Stimulated activated CD4-positive, alpha-beta T cell treated with anti-CD3 and anti-CD28 coated beads, TNF-alpha, amount 100 ng/mL, for 48 hours (primary cell): ENCODE measurements at regions not wholly inside any gene's neighbourhood (a gene's known extent, or its start where the extent isn't known, plus 50 kb on each side); places are given as distances from the start of the nearest gene placed in this dataset.
"Not testable (repeated sequence)": the region's sequence is repeated elsewhere in the genome, so short reads cannot be mapped to it uniquely, and the experiment has no call there.

Source experiments
- DNase-seq, 3 donors: peaks; one replicate each; pipeline ENCODE4 v3.0.0-alpha.2; 2020; ENCODE audit warnings: low read depth in 3 of 3

- DNase-seq = peak in 1 of 3 donors; percentile 6
Observed at GRCh38 chr14:35944847-35945246, 118.7 kb downstream of the BRMS1L start.

- DNase-seq = no peak
Observed at GRCh38 chr14:35940291-35940690, 114.2 kb downstream of the BRMS1L start.

- no peak for DNase-seq
Observed at GRCh38 chr14:35938770-35939169, 112.6 kb downstream of the BRMS1L start.

GRCh38 chr14:35934499-35934898 is 108.4 kb downstream of the BRMS1L start:
- no peak for DNase-seq

- peak in 2 of 3 donors; percentile 8 to 18 for DNase-seq
Observed at GRCh38 chr14:35932659-35933159, 106.6 kb downstream of the BRMS1L start.

- no peak for DNase-seq
Observed at GRCh38 chr14:35932136-35932535, 106.0 kb downstream of the BRMS1L start.

DNA sequence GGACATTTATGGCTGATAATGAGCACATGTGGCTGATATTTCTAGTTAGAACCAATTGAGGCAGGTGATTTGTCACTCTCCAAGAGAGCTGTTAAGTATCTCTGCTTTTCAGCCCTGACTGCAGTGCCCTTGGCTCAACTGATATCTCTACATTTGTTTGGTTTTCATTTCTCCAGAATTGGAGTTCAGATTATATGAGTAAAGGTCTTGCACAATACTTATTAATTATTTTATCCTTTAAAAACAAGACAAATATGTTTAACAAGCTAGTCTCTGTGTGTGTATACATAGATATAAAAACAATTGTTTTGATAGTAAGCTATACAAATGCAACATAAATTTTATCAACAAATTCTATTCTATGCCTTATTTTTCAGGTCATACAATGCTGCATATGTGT is 105.2 kb downstream of the BRMS1L start:
- no peak for DNase-seq

DNA sequence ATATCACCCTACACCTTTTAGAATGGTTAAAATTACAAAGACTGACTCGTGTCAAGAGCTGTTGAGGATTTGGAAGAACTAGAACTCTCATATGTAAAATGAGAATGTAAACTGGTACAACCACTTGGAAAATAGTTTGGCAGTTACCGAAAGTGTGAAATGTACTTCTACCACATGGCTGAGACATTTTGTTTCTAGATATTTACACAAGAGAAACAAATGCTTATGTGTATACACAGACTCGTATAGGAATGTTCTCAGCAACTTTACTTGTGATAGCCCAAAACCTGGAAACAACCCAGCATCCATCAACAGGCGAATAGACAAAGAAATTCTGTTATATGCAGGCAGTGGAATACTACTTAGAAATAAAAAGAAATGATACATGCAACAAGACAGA is 103.0 kb downstream of the BRMS1L start:
- DNase-seq = no peak

DNA sequence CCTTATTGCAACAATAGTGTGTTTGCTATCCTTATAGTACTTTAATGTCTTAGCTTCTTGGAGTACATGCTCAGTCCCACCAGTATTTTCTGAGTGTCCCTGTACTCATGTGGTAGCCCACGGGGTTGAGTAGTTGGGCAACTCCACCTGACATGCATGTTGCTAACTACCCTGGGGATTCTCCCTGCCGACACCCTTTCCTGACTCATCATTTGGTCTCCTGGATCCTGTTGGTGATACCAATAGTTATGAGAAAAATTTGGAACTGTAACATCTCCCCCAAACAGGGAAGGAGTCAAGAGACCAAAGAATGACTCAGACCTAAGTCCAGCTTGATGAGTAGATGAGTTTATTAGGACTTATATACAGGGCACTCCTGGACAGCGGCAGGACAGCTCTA is 101.6 kb downstream of the BRMS1L start:
- no peak for DNase-seq

DNA sequence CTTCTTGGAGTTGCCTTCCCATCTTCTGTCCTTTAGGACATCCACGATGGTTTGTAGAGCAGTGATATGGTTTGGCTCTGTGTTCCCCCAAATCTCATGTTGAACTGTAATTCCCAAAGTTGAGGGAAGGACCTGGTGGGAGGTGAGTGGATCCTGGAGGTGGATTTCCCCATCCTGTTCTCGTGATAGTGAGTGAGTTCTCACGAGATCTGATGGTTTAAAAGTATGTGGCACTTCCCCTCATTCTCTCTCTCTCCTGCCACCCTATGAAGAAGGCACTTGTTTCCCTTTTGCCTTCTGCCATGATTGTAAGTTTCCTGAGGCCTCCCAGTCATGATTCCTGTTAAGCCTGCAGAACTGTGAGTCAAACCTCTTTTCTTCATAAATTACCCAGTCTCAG is 99.2 kb downstream of the BRMS1L start:
- DNase-seq = no peak

DNA sequence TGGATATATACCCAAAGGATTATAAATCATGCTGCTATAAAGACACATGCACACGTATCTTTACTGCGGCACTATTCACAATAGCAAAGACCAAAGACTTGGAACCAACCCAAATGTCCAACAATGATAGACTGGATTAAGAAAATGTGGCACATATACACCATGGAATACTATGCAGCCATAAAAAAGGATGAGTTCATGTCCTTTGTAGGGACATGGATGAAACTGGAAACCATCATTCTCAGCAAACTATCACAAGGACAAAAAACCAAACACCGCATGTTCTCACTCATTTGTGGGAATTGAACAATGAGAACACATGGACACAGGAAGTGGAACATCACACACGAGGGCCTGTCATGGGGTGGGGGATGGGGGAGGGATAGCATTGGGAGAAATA is 96.5 kb downstream of the BRMS1L start:
- not testable (repeated sequence) for DNase-seq

GRCh38 chr14:35921745-35922144 is 95.6 kb downstream of the BRMS1L start:
- no peak for DNase-seq
